ENCODE measurements at regions not wholly inside any gene's neighbourhood (a gene's known extent, or its start where the extent isn't known, plus 50 kb on each side); places are given as distances from the start of the nearest gene placed in this dataset.

DNA sequence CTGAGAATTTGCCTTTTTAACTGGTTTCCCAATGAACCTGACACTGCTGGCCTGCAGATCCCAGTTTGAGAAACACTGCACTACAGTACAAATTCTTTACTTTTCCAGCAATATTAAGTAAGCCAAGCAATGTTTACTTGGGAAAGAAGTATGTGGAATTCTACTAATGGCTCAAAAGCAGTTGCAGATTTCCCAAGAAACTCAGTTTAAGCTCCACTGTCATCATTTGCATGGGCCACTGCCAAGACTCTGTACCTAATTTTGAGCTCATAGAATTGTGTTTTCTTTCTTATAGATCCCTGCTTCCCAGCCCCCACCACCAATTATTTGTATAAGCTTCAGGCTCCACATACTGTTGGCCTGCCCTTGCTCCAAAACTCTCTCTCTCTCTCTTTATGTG is 676.1 kb downstream of the RNF144A start:
- no peak for DNase-seq (ENCODE audit: low read depth, low spot score)
- intact Hi-C loops (cut with micrococcal nuclease) = no loop called here
- no peaks in the 10 kb centered on the region for H3K4me1 ChIP-seq (ENCODE audit: control insufficient read depth in 1 of 2, insufficient read depth in 2 of 2, low read length in 2 of 2)
- H4K20me1 ChIP-seq (ENCODE audit: insufficient read depth) = no peaks in the 10 kb centered on the region
- H3K27me3 ChIP-seq (ENCODE audit: insufficient read depth, low read length) = peaks cover 10% of the 10 kb centered on the region
- BruUV-seq (replicated peaks) = no TSS peak
- H3K9me3 ChIP-seq (ENCODE audit: control insufficient read depth in 1 of 2, insufficient read depth in 1 of 2, low read depth in 1 of 2, low read length in 2 of 2) = no peaks in the 10 kb centered on the region
- no peak for ATAC-seq
- H3K79me2 ChIP-seq (ENCODE audit: insufficient read depth, low read length) = no peaks in the 10 kb centered on the region
- ChIA-PET CTCF (no interaction called here), RAD21 (ENCODE audit: low non-redundant PET in 1 of 2, low total read pairs in 2 of 2, uncharacterized antibody in 2 of 2, unreplicated experiment in 2 of 2) (no interaction called here), POLR2A (no interaction called here)
- TF ChIP-seq SIN3A (IDR thresholded peaks at IDR 0.05; ENCODE audit: low read depth) (no peak), FOSL1 (IDR thresholded peaks at IDR 0.05; ENCODE audit: low read depth) (no peak), ZNF274 (IDR thresholded peaks at IDR 0.05; ENCODE audit: low read depth, low read length) (no peak), JUND (IDR thresholded peaks at IDR 0.05) (no peak)
- no peaks in the 10 kb centered on the region for H3K36me3 ChIP-seq (ENCODE audit: control insufficient read depth in 1 of 2, insufficient read depth in 2 of 2, low read length in 2 of 2)
- no peak overlapping the region for H3K27ac ChIP-seq (ENCODE audit: low read depth, low read length)
- no peak overlapping the region for H3K9ac ChIP-seq (ENCODE audit: low read length)
- H3K9me2 ChIP-seq (ENCODE audit: insufficient read depth) = no peaks in the 10 kb centered on the region
- H3K4me2 ChIP-seq (ENCODE audit: low read length) = no peak overlapping the region
- H2AFZ ChIP-seq (ENCODE audit: low read depth, low read length, poor library complexity, severe bottlenecking) = no peak overlapping the region
- H3K4me3 ChIP-seq (replicated peaks in 1 of 2; ENCODE audit: low read depth in 1 of 2, low read length in 2 of 2) = no peak overlapping the region

- Histone ChIP-seq H3K4me2 (ENCODE audit: low read length) (no peak overlapping the region), H3K27me3 (ENCODE audit: insufficient read depth, low read length) (peaks cover 10% of the 10 kb centered on the region), H3K36me3 (ENCODE audit: control insufficient read depth in 1 of 2, insufficient read depth in 2 of 2, low read length in 2 of 2) (no peaks in the 10 kb centered on the region), H3K9ac (ENCODE audit: low read length) (no peak overlapping the region), H3K9me3 (ENCODE audit: control insufficient read depth in 1 of 2, insufficient read depth in 1 of 2, low read depth in 1 of 2, low read length in 2 of 2) (no peaks in the 10 kb centered on the region), H3K9me2 (ENCODE audit: insufficient read depth) (no peaks in the 10 kb centered on the region), H3K27ac (ENCODE audit: low read depth, low read length) (no peak overlapping the region), H4K20me1 (ENCODE audit: insufficient read depth) (no peaks in the 10 kb centered on the region), H3K4me1 (ENCODE audit: control insufficient read depth in 1 of 2, insufficient read depth in 2 of 2, low read length in 2 of 2) (no peaks in the 10 kb centered on the region), H3K79me2 (ENCODE audit: insufficient read depth, low read length) (no peaks in the 10 kb centered on the region), H2AFZ (ENCODE audit: low read depth, low read length, poor library complexity, severe bottlenecking) (no peak overlapping the region), H3K4me3 (replicated peaks in 1 of 2; ENCODE audit: low read depth in 1 of 2, low read length in 2 of 2) (no peak overlapping the region)
- no TSS peak for BruUV-seq (replicated peaks)
- ChIA-PET POLR2A (no interaction called here), CTCF (no interaction called here), RAD21 (ENCODE audit: low non-redundant PET in 1 of 2, low total read pairs in 2 of 2, uncharacterized antibody in 2 of 2, unreplicated experiment in 2 of 2) (no interaction called here)
- ATAC-seq (no peak), DNase-seq (ENCODE audit: low read depth, low spot score) (no peak)
- TF ChIP-seq TCF7L2 (IDR thresholded peaks at IDR 0.05; ENCODE audit: borderline replicate concordance, extremely low read depth, insufficient read depth, insufficient read length) = no peak
- TF ChIP-seq, protein P1, sequence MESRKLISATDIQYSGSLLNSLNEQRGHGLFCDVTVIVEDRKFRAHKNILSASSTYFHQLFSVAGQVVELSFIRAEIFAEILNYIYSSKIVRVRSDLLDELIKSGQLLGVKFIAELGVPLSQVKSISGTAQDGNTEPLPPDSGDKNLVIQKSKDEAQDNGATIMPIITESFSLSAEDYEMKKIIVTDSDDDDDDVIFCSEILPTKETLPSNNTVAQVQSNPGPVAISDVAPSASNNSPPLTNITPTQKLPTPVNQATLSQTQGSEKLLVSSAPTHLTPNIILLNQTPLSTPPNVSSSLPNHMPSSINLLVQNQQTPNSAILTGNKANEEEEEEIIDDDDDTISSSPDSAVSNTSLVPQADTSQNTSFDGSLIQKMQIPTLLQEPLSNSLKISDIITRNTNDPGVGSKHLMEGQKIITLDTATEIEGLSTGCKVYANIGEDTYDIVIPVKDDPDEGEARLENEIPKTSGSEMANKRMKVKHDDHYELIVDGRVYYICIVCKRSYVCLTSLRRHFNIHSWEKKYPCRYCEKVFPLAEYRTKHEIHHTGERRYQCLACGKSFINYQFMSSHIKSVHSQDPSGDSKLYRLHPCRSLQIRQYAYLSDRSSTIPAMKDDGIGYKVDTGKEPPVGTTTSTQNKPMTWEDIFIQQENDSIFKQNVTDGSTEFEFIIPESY (IDR thresholded peaks at IDR 0.05; ENCODE audit: extremely low read depth, insufficient replicate concordance, low read length) = no peak
- no peak for TF ChIP-seq RAD21 (IDR thresholded peaks at IDR 0.05; ENCODE audit: low read depth)
- no peak for TF ChIP-seq YY1 (IDR thresholded peaks at IDR 0.05; ENCODE audit: extremely low read depth, insufficient replicate concordance, low read depth, low read length)
- TF ChIP-seq, protein P2, sequence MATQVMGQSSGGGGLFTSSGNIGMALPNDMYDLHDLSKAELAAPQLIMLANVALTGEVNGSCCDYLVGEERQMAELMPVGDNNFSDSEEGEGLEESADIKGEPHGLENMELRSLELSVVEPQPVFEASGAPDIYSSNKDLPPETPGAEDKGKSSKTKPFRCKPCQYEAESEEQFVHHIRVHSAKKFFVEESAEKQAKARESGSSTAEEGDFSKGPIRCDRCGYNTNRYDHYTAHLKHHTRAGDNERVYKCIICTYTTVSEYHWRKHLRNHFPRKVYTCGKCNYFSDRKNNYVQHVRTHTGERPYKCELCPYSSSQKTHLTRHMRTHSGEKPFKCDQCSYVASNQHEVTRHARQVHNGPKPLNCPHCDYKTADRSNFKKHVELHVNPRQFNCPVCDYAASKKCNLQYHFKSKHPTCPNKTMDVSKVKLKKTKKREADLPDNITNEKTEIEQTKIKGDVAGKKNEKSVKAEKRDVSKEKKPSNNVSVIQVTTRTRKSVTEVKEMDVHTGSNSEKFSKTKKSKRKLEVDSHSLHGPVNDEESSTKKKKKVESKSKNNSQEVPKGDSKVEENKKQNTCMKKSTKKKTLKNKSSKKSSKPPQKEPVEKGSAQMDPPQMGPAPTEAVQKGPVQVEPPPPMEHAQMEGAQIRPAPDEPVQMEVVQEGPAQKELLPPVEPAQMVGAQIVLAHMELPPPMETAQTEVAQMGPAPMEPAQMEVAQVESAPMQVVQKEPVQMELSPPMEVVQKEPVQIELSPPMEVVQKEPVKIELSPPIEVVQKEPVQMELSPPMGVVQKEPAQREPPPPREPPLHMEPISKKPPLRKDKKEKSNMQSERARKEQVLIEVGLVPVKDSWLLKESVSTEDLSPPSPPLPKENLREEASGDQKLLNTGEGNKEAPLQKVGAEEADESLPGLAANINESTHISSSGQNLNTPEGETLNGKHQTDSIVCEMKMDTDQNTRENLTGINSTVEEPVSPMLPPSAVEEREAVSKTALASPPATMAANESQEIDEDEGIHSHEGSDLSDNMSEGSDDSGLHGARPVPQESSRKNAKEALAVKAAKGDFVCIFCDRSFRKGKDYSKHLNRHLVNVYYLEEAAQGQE (IDR thresholded peaks at IDR 0.05; ENCODE audit: low read depth) = no peak
- no peak for TF ChIP-seq ZNF274 (IDR thresholded peaks at IDR 0.05; ENCODE audit: low read depth, low read length)
- TF ChIP-seq CEBPB (IDR thresholded peaks at IDR 0.05; ENCODE audit: low read depth) = no peak
- no peak for TF ChIP-seq POLR2AphosphoS5 (IDR thresholded peaks at IDR 0.05; ENCODE audit: low read depth, low read length)
- TF ChIP-seq MAX (IDR thresholded peaks at IDR 0.05) = no peak
- TF ChIP-seq JUND (IDR thresholded peaks at IDR 0.05) = no peak
- no peak for TF ChIP-seq POLR2A (IDR thresholded peaks at IDR 0.05; ENCODE audit: borderline replicate concordance, extremely low read depth, insufficient read depth, insufficient read length)
- no peak for TF ChIP-seq ELF1 (IDR thresholded peaks at IDR 0.05; ENCODE audit: borderline replicate concordance, low read depth)
- no peak for TF ChIP-seq CBX3 (IDR thresholded peaks at IDR 0.05; ENCODE audit: low read depth)
- no peak for TF ChIP-seq ZFX (IDR thresholded peaks at IDR 0.05)
- no peak for TF ChIP-seq SP1 (IDR thresholded peaks at IDR 0.05; ENCODE audit: low read depth)
- no peak for TF ChIP-seq EGR1 (IDR thresholded peaks at IDR 0.05; ENCODE audit: low read depth)
- intact Hi-C loops (cut with micrococcal nuclease) = no loop called here
Measured at GRCh38 chr2:7594211-7594610, 677.0 kb downstream of the RNF144A start.
